Stimulated activated CD8-positive, alpha-beta memory T cell treated with anti-CD3 and anti-CD28 coated beads, Interleukin-4, amount 100 ng/mL, for 24 hours (primary cell): ENCODE measurements at regions not wholly inside any gene's neighbourhood (a gene's known extent, or its start where the extent isn't known, plus 50 kb on each side); places are given as distances from the start of the nearest gene placed in this dataset.
"Not testable (repeated sequence)": the region's sequence is repeated elsewhere in the genome, so short reads cannot be mapped to it uniquely, and the experiment has no call there.

Source experiments
- DNase-seq: peaks from one replicate; pipeline ENCODE4 v3.0.0-alpha.2; 2020; ENCODE audit warnings: low read depth

DNA sequence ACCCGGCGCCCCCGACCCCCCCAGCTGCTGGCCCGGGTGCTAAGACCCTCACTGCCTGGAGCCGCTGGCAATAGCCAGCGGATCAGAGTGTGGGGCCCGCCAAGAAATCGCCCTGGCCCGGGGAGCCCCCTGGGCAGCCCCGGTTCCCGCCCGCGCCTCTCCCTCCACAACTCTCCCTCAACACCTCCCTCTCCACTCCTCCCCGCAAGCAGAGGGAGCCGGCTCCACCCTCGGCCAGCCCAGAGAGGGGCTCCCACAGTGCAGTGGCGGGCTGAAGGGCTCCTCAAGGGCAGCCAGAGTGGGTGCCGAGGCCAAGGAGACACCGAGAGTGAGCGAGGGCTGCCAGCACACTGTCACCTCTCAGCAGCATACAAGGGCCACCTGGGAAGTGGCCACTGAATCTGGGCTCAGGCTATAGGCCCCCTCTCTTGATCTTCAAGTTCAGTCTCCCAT is 385.5 kb downstream of the SEC14L1 start:
- DNase-seq = no peak

DNA sequence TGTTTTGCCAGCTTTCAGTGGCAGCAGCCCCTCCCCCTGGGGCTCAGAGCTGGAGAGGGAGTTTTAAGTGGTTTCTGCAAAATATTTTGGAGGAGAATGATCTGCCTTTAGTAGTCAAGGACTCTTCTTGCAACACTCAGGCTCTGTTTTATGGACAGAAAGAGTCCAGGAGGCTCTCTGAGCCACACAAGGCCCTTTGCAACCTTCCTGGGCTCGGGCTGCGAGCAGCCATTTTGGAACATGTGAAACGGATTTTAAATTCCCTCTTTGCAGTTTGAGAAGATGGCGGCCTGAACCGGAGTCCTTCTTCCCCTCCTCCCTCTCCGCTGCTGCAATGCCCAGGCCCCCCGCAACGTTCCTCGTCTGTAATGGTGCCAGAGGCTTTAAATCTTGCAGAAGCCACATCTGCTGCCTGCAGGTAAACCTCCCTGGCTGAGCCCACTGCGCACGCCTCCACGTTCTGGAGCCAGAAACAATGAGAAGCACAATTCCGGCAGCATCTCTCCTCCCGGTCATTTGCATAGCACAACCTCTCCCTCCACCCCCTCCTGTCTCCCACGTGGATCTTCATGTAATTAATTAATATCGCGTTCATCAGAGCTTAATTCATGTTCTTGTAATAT is 386.1 kb downstream of the SEC14L1 start:
- no peak for DNase-seq

DNA sequence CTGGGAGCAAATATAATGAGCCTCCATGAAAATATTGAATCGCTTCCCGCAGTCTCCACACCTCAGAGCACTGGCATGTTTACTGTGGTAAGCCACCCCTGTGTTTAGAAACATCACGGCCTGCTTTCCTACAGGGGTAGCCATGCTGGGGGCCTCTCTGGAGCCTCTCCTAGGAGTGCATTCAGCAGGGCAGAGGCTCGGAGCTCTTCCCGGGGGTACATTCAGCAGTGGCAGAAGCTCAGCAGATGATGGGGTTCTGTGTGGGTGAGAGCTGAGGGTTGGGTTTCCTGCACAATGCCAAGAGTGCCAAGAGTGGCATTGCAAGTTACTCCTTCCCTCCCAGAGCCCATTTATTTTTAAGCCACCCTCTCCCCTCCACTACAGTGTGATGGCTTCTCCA is 386.6 kb downstream of the SEC14L1 start:
- DNase-seq = no peak

DNA sequence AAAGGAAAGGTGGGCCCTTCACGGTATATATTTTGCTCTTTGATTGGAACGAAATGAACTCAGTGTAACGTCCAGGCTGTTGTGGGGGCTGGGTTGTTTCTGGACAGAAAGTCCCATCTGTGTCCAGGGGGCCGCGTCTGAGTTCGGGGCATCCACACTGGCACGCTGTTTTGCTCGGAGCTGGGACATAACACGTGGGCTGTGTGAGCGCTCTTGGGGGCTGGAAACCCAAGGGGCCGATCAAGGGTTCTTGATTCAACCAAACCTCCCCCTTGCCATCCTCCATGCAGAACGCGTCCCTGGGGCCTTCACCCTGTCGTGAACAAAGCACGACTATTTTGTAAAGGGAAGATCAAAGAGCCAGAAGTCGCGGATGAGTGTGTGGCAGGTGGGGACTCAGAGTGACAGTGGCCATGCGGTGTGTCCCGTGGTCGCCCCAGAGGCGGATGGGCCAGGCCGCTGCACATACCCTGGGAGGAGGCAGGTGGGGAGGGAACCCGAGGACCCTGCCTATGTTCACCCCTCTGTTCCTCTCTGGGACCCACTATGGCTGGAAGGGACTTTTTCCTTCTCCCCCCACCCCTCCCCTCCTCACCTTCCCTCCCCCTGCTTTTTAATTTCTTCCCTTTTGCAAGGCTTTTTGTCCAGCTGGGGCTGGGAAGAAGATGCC is 387.2 kb downstream of the SEC14L1 start:
- DNase-seq = no peak

DNA sequence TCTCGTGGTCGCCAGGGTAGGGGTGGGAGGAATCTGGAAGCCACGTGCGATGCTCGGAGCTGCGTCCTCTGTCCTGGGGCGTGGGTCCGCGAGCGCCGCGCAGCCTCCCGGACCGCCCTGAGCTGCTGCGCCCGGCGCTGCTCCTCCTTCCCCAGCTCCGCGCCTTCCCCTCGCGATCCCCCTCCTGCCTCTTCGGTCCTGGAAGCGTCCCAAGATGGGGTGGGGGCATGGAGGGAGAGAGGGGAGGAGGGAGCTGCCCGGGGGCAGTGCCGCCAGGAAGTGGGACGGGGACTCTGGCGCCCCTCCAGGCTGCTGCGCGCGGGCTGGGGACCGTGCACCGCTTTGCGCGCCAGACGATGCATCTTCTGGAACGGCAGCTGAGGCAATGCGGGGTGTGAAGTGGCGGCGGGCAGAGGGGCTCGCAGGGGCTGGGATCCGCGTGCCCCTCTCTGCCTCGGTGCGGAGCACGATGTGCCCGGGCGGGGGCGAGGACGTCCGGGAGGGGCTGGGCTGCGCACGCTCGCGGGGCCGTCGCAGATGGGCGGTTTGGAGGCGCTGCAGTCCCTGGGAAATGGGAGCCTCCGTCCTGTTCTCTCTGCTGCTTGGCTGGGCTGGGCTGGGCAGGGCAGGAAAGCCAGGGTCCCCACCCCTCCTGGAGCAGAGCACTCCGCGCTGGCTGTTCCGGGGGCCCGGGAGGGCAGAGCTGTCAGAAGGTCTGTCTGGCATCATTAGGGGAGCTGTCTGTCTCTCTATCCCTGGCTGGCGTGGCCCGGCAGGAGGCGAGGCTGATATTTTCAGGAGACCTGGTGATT is 388.0 kb downstream of the SEC14L1 start:
- peak; percentile 15 for DNase-seq

DNA sequence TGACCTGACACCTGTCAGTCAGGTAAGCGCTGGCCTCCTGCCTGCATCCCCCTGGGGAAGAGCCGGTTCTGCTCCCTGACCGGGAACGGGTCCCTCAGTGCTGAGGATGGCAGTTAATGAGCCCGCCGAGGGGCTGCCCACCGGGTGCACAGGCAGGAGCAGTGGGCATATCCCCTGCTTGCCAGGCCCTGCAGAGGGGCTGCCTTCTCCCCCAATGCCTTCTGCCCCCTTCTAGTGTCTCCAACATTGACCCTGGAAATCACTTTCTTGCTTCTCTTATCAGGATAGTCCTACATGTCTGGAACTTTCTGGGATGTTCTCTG is 388.5 kb downstream of the SEC14L1 start:
- DNase-seq = no peak

DNA sequence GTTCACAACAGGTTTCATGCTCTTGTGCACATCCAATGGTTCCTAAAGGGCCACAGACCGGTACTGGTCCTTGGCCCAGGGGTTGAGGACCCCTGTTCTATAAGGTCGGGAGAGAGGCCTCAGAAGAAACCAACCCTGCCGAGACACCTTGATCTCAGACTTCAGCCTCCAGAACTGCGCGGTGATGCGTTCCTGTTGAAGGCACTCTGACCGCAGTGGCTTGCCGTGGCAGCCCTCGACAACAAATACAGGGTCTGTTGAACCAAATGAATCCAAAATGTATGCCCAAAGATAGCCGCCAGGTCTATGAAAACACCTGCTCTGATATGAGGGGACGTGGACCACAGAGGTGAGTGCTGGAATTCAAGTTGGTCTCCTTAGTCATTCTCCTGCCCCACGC is 389.8 kb downstream of the SEC14L1 start:
- DNase-seq = no peak

DNA sequence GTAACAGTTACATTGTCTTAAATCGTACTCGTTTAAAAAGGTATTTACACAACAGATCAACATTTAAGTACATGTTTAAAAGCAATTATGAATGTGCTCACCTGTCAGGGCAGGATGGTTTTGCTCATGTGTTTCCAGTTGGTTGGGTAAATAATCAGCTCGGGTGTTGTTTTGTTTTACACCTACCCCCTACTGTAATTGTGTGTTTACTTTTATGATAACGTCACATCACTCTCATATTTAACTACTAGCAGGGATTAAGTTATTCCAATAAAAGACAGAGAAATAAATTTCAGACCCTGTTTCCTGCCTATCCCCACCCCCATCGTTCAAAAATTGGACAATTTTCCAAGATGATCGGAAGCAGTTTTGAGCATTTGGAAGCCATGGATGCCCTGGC is 390.2 kb downstream of the SEC14L1 start:
- no peak for DNase-seq

DNA sequence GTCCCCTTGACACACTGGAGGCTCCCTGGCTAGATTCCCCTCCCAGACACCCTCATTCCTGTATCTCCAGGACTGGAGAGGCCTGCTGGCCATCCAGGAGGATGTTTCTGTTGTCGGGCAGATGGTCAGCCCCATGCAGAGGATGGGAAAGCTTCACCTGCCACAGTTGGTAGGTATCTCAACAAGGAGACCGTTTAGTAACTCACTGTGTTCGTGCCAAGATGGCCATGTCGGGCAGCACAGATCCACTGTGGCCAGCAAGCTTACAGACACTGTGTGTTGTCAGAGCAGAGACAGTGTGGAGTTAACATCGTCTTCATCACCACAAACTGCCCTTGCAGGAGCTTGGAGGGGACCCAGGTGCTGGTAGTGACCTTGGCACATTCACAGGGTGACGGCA is 390.9 kb downstream of the SEC14L1 start:
- no peak for DNase-seq

DNA sequence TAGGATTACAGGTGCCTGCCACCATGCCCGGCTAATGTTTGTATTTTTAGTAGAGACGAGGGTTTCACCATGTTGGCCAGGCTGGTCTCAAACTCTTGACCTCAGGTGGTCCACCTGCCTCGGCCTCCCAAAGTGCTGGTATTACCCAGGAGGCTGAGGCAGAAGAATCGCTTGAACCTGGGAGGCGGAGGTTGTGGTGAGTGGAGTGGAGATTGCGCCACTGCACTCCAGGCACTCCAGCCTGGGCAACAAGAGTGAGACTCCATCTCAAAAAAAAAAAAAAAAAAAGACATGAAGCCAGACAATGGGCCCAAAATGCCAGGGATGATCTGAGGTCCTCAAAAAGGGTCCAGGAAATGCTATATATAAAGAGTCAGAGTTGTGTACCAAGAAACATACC is 392.9 kb downstream of the SEC14L1 start:
- not testable (repeated sequence) for DNase-seq

DNA sequence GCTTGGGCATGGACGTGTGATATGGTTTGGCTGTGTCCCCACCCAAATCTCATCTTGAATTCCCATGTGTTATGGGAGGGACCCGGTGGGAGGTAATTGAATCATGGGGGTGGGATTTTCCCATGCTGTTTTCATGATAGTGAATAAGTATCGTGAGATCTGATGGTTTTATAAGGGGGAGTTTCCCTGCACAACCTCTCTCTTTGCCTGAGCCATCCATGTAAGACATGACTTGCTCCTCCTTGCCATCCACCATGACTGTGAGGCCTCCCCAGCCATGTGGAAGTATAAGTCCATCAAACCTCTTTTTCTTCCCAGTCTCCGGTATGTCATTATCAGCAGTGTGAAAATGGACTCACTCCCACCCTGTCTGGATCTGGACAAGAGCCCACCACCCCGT is 393.4 kb downstream of the SEC14L1 start:
- no peak for DNase-seq

DNA sequence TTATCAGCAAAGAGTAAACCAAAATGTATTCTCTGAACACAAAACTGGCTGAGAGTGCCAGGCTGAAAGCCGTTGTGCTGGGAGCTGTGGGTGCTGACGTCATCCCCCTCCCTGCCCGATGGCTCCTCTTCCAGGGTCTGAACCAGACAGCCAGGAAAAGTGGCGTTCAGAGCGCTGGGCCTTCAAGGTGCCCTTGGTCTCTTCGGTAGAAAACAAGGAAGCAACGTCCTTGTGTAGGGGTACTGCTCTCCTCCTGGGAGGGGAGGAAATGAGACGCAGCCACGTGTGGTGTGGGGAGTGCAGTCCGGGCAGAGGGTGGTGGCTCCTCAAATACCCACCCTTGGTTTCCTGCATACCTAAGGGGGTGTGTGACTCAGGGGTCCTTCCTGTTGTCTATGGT is 394.7 kb downstream of the SEC14L1 start:
- no peak for DNase-seq

DNA sequence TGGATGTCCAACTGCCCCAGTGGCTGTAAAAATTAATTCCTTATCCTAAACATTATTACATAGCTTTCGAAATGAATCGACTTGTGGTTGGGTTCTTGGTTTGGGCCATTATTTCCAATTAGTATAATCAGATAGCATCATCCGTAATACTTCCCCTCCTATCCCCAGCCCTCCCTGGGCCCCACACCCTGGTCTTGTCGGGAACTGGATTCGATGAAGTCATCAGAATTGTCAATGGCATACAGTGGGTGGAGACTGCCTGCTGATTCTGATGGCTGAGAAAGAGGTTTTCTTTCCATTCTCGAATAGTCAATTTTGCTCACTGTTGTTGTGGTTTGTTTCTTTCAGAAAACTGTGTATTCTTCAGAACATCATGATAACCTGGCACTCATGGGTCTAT is 395.1 kb downstream of the SEC14L1 start:
- DNase-seq = no peak

DNA sequence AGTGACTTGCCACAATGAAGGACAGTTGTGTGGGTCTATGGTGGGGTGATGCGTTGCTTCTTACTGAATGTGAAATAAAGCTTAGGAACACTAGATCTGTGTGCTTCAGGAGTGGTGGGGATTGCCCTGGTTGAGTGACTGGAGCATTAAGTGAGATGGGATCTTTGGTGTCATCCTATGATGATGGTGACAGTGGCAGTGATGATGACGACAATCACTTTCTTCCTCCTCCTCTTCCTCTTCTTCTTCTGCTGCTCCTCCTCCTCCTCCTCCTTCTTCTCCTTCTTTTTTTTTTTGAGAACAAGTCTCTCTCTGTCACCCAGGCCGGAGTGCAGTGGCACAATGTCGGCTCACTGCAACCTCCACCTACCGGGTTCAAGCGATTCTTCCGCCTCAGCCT is 396.8 kb downstream of the SEC14L1 start:
- no peak for DNase-seq

DNA sequence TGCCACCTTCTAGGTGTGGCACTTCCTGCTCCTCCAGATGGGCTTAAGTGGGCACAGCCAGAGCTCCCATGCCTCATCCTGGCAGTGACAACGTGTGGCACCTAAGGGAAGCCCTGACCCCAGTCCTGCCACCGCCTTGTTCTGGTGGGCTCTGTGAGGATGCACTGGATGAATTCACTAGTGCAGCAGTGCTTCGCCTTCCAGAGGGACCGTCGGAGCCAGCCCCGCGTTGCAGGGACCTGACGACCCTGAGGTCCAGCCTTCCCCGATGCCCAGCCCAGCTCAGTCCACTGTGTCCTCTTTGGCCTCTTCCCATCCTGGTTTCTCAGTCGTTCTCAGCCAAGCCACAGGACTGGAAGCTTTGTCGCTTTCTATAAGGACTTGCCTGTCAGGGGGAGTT is 399.8 kb downstream of the SEC14L1 start:
- no peak for DNase-seq

DNA sequence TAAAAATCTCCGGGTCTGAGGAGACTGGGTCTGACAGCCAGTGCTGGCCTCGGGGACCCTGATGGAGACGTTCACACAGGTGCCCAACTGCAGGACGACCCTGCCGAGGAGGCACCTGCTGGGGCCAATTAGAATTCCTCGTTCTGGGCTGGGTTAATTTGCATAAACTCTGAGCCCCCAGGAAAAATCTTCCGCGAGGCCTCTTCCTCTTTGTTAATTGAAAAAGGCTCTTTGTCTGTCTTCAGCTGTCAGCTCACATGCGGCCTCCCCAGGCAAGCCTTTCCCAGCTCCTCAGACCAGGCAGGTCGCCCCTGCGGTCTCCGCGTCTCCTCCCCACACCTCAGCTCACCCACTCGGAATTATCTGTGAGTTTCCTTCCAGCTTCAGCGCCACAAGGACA is 400.2 kb downstream of the SEC14L1 start:
- DNase-seq = no peak

DNA sequence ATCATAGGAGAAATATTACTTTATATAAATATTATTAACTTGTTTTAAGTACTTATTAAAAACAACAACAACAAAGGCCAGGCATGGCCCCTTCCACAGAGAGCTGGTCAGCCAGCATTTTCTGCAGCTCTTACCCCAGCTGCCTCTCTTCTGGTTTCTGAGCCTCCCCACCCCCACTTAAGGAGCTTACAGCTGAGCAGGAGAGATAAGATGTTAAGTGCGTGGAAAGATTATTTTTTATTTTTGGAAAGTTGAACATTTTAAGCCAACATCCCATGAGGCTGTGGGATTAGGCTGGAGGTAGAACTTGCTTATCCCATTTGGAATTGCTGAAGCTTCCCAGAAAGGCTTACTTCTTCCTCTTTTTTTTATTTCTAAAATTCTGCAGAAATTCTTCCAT is 401.2 kb downstream of the SEC14L1 start:
- DNase-seq = no peak

DNA sequence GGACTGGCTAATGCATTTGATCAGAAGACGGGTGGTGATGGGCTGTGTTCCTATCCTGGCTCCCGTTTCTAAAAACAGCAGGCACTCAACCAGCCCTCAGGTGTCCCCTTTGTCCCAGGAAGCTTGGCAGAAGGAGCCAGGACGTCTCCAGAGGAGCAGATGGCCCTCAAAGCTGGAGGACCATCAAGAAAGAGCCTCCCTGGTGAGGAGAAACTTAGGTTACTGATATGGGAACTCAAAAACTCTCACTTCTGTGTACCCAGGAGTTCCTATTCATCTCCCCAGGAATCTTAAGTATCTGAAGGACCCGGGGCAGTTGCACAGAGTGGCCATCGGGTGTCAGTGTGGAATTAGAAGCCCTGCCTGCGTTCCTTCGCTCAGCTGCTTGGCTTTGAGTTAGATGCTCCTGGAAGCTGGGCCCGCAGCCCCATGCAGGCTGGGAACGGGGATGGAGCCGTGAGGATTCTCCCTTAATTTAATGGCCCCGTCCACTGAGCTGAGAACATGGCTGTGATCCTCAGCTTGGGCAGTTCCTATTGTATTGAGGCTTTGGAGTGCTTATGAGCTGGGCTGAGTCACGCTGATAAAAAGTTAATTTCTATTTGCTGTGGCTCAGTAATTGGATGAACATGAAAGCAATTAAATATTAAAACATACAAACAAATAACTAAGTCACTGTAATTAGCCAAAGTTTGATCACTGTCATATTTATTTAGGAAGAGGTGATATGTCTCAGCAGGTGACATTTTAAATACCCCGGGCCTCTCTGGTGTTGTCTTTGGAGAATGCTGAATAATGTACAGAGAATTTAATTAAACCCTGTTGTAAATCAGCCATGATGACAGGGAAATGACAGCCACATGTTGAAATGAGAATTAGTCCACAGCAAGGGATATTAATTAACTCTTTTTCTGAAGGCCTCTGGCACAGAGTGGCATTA is 402.1 kb downstream of the SEC14L1 start:
- peak; percentile 33 for DNase-seq

DNA sequence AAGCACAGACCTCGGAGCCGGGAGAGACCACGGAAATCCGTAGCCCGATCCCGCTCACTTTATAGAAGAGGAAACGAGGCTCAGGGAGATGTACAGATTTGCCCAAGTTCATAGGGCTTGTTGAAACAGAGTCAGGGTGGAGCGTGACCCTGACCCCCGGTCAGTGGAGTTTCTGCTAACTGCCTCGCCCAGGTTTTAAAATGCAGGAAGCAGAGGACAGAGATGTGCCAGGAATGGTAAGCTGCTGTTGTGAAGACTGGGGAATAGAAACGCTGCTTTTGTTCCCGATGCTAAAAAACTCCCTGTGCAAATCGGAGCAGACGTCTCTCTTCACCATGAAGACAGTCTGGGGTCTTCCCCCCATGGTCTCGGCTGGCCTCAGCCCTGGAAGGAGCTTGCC is 403.0 kb downstream of the SEC14L1 start:
- DNase-seq = no peak

DNA sequence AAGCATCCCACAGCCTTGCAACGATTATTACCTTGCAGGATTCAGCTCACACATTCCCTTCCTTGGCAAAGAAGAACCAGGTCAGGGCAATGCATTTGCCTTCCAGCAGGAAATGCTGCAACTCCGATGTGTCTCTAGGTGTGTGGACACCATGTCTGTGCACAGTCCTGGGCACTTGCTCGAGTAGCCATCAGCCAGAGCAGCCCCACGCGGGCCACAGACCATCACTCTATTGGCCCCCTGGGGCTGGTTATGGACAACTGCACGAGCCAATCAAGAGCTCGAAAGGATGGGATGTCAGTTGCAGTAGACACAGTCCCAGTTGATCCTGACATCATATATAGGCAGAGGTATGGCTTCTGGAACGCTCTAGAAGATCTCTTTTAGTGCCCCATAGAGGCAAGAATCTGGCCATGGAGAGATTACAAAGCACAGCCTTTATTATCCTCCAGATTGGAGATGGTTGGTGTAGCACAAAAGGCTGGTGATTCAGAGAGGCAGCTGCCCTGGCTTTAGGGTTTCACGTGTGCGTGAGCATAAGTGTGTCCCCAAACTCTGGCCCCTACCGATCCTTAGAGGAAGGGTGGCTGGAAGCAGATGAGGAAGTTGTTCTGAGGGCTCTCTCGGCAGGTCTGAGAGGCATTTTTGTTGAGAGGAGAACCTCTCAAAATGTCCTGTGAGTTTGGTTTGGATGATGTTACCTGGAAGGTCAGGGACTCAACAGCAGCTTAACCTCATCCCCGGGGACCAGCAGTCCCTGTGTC is 403.8 kb downstream of the SEC14L1 start:
- DNase-seq = no peak

DNA sequence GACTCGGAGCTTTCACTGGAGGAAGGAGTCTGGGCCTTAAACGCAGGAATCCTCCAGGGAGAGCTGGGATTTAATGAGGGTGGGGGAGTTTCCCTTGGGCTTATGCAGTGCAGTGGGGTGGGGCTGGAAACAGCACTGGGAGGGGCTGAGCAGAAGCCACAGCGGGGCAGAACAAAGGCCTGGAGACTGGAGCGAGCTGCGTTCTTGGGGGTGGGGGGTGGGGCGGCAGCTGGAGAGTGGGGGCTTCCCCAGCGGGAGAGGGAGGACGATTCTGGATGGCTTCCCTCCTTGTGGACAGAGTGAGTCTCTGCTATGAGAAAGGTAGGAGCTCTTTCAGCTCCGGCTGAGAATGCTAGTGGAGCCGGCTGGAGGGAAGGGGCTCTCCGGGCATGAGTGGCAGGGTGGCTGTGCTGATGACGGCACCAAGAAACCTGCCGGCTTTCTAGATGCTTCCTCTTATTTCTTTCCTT is 406.0 kb downstream of the SEC14L1 start:
- DNase-seq = no peak
